Activated T-cell treated with anti-CD3 and anti-CD28 coated beads for 4 hours (primary cell): ENCODE measurements at regions not wholly inside any gene's neighbourhood (a gene's known extent, or its start where the extent isn't known, plus 50 kb on each side); places are given as distances from the start of the nearest gene placed in this dataset.
"Not testable (repeated sequence)": the region's sequence is repeated elsewhere in the genome, so short reads cannot be mapped to it uniquely, and the experiment has no call there.

Source experiments
- DNase-seq: peaks from one replicate; pipeline ENCODE4 v3.0.0-alpha.2; 2020

- no peak for DNase-seq
These were observed 609.0 kb downstream of the TBC1D22A start for GRCh38 chr22:47371263-47372090.

DNA sequence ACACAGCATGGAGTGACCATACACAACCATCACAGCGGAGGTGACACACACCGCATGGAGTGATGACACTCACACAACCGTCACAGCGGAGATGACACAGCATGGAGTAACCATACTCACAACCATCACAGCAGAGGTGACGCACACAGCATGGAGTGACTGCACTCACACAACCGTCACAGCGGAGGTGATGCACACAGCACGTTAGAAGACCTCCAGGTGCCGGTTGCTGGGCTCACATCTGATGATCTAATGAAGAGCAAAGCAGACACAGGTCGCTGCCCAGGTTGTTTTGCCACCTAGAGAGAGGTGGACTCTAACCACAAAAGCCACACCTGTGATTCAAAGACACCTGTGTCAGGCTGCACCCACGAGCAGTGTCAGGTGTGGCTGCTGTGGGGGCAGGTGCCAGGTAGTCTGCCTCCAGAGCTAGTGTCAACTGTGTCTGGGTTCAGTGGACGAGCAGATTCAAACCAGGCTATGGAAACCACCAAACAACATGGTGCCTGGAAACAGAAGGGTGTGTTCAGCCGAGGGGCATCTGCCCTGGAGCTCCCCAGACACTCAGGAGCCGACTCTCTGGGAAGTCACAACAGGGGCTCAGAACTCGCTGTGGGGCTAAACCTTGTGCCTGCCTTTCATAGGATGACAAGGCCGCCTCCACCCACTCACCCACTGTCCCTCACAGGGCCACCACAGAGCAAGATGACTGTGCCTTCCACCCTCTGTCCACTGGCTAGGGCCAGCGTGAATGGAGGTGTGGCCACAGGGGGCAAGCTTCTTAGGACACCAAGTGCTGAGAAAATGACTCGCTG, 608.2 kb downstream of the TBC1D22A start:
- DNase-seq = no peak

DNA sequence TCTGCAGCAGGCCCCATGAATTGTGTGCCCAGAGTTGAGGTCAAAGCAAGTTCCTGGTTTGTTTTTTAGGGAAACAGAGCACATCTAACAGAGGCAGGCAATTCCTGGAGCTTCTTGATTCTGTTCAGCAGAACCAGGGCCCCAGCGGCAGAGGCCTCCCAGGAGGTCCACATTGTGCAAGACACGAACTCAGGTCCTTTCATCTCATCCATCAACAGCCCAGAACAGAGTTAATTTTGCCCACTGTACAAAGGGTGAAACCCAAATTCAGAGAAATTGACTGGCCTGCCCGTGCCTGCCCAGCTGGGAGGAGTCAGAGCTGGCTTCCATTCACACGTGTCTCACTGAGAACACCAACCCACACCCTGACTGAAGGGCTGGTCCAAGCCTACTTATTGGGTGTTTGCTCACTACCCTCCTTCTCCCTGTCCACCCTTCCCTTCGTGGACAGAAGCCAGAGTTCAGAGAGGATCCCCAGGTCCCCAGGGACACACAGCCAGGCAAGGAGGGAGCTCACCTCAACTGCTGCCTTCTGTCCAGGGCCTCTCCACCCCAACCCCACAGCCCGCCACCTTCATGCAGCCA, 607.1 kb downstream of the TBC1D22A start:
- no peak for DNase-seq

- no peak for DNase-seq
These were observed 606.6 kb downstream of the TBC1D22A start for GRCh38 chr22:47369020-47369419.

- DNase-seq = no peak
These were observed 605.8 kb downstream of the TBC1D22A start for GRCh38 chr22:47367993-47368945.

GRCh38 chr22:47367107-47367690, 604.7 kb downstream of the TBC1D22A start:
- DNase-seq = no peak

DNA sequence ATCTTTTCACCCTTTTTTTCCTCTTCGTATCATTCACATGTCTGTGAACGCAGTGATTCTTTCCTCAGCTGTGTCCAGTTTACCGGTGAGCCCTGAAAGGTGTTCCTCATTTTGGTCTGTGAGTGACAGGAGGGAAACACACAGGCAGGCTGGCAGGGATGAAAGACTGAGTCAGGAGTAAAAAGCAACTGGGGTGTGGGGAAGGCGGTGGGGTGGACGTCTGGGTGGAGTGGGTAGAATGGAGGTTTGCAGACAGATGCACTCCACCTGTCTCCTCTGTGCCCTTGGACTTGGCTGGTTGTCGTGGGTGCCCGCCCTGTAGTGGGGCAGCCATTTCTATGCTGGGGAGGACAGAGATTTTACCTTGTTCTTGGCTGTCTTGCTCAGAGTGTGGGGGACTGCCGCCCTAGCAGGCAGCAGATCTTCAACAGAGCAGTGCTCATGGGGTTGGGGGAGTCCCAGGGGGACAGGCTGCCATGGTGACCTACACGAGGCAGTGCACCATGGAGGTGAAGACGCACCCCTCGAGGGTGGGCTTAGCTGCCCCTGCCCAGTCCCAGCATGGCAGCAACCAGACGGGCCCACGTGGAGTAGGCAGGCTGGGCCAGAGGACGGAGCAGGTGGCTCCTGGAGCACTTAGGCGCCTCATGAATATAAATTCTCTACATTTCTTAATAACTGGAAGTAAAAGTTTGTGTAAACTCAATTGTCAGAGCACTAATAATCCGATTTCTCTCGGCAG, 603.7 kb downstream of the TBC1D22A start:
- DNase-seq = no peak

- DNase-seq = no peak
These were observed 598.8 kb downstream of the TBC1D22A start for GRCh38 chr22:47361247-47361646.

GRCh38 chr22:47357493-47357892, 595.0 kb downstream of the TBC1D22A start:
- DNase-seq = no peak

DNA sequence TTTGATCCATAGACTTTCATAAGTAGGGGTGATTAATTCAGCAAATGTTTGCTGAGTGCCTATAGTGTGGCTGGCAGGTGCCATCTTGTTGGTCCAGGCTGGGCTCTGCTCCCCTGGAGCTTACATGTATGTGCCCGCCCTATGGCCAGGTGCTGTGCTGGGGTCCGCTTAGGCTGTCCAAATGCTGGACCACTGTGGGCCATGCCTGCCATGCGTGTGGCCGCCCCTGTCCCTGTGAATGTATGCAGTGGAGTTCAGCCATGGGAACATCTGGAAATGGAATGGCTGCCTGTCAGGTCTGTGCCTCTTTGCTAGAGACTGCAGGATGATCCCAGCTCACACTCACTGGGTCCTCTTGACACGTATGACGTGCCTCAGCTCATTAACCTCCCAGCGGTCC, 594.6 kb downstream of the TBC1D22A start:
- no peak for DNase-seq

- DNase-seq = no peak
These were observed 594.1 kb downstream of the TBC1D22A start for GRCh38 chr22:47356511-47357011.

- no peak for DNase-seq
These were observed 593.5 kb downstream of the TBC1D22A start for GRCh38 chr22:47355776-47356510.

- no peak for DNase-seq
These were observed 592.9 kb downstream of the TBC1D22A start for GRCh38 chr22:47355388-47355725.

DNA sequence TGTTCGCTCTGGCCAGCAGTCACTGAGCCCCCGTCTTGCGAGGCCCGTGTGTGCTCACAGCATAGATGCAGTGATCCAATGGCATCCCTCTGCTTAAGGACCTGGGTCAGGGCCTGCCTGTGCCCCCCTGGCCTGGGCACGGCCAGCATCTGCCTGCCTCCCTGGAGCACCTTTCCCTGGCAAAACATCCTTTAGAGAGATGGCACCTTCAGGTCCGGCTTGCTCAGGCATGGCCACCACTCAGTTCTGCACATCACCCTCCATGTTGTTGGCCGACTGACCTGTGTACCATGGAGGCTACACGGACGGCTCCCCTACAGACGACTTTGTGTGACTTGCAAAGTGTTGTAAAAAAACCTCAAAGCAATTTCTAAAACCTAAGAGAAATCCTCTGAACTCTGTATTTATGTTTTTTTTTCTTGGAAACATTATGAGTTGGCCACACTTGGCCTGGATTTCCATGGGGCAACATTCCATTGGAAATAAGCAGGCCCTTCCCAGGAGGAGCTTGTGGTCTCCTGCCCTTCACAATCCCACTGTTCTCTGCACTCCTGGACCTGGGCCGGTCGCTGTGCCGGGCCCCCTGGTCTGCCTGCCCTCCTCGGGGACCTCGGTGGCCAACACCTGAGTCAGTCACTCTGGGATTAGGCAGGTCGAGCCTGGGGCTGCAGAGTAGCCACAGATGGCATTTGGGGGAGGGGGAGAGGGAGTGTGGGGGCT, 592.4 kb downstream of the TBC1D22A start:
- no peak for DNase-seq

DNA sequence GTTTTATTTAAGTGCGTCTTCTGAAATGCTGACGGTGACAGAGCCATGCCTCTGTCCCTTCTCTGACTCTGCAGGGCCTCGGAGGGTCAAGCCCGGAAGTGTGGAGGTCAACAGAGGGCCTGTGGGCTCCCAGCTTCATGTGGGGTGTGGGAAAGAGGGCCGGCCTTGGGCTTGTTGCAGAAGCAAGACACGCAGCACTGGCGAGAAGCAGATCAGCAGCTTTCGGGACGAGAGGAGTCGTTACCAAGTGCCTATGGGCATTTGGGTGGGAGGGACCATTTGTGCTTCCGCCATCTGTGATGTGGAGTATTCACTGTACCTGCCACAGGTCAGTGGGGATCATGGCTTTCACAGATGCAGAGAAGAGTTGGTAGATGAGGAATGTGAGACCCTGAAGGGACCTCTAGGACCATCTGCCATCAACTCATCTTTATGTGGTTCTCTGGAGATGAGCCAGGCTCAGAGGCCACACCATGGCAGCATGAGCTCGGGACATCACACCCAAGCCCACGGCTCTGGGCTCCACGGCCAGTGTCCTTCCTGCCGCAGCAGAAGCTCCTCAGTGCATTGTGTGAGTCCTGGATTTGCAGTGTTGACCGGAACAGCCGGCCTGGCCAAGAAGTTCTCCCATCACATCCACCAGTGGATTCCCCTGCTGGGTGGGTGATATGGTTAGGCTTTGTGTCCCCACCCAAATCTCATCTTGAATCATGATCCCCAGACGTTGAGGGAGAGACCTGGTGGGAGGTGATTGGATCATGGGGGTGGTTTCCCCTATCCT, 590.7 kb downstream of the TBC1D22A start:
- DNase-seq = no peak

DNA sequence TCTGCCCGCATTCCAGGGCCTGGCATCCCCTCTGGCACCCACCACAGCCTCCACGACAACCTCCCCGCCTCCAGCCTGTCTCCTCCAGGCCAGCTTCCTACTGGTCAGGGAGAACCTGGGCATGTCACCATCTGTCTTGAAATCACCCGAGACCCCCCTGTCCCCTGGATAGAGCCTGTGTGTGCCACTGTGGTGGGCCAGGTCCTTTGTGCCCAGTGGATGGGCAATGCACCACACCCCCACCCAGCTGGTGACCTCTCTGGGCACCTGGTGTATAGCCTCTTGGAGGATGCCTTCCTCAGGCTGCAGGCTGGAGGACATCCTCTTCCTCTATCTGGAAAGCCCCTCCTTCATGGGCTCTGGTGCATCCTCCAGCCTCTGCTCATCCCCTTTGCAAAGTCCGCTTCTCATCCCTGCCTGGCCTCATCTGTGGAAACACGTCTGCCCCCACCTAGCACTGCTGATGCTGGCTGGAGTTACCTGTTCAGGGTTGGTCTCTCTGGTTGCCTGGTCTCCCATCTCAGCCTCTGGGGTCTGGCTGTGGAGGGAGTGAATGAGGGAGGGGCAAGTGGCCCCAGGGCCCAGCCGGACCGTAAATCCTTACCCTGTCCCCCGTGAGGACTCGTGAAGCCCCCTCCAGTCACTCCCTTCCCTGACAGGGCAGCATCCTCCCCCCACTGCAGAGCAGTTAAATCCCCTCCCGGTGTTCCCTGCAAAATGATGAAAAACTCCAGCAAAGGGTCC, 589.6 kb downstream of the TBC1D22A start:
- no peak for DNase-seq

GRCh38 chr22:47346287-47346686, 583.8 kb downstream of the TBC1D22A start:
- not testable (repeated sequence) for DNase-seq

DNA sequence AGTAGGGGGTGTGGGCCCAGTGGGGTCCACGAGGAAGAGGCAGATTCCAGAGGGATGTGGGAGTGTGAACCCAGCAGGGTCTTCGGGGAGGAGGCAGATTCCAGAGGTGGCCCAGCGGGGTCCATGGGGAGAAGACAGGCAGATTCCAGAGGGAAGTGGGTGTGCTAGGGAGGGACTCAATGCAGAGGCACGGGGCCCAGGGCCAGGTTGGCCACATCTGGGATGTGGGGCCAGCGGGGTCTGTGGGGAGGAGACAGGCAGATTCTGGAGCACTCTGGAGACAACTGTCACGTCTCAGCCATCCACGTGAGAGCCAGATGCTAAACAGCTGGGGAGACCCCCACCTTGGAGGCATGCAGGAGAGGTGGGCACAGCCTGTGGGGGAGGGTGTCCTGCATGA, 582.6 kb downstream of the TBC1D22A start:
- DNase-seq = no peak
